ENCODE measurements at regions not wholly inside any gene's neighbourhood (a gene's known extent, or its start where the extent isn't known, plus 50 kb on each side); places are given as distances from the start of the nearest gene placed in this dataset.

- TF ChIP-seq YY1 (IDR thresholded peaks at IDR 0.05; ENCODE audit: insufficient read depth, insufficient read length): no peak
- TF ChIP-seq SUZ12 (IDR thresholded peaks at IDR 0.05; ENCODE audit: extremely low read depth, insufficient read depth, insufficient read length): no peak
- no peak for TF ChIP-seq ZNF274 (IDR thresholded peaks at IDR 0.05; ENCODE audit: low read depth, low read length)
- no peak for DNase-seq (ENCODE audit: low read depth, low spot score)
Observed at GRCh38 chr6:103893141-103893581, 966.6 kb downstream of the HACE1 start.

GRCh38 chr6:103886951-103887350 lies 972.8 kb downstream of the HACE1 start:
- H3K27me3 ChIP-seq (ENCODE audit: insufficient read depth, insufficient read length): no peaks in the 10 kb centered on the region
- no peak for DNase-seq (ENCODE audit: low read depth, low spot score)
- no peak overlapping the region for H3K9ac ChIP-seq (ENCODE audit: insufficient read length, low read depth)
- H3K9me3 ChIP-seq (ENCODE audit: insufficient read depth, low read length): no peaks in the 10 kb centered on the region
- TF ChIP-seq ZNF274 (IDR thresholded peaks at IDR 0.05; ENCODE audit: low read depth, low read length) (no peak), YY1 (IDR thresholded peaks at IDR 0.05; ENCODE audit: insufficient read depth, insufficient read length) (no peak), SUZ12 (IDR thresholded peaks at IDR 0.05; ENCODE audit: extremely low read depth, insufficient read depth, insufficient read length) (no peak)
- H3K36me3 ChIP-seq (ENCODE audit: insufficient read depth, insufficient read length, low read length): no peaks in the 10 kb centered on the region
- no peak overlapping the region for H3K4me3 ChIP-seq (ENCODE audit: insufficient read length, low read depth)
- H3K4me1 ChIP-seq (ENCODE audit: insufficient read depth, insufficient read length): no peaks in the 10 kb centered on the region

More at GRCh38 chr6:103893141-103893581, 966.6 kb downstream of the HACE1 start:
- Histone ChIP-seq H3K4me1 (ENCODE audit: insufficient read depth, insufficient read length) (no peaks in the 10 kb centered on the region), H3K27me3 (ENCODE audit: insufficient read depth, insufficient read length) (no peaks in the 10 kb centered on the region), H3K9me3 (ENCODE audit: insufficient read depth, low read length) (no peaks in the 10 kb centered on the region), H3K4me3 (ENCODE audit: insufficient read length, low read depth) (no peak overlapping the region), H3K36me3 (ENCODE audit: insufficient read depth, insufficient read length, low read length) (no peaks in the 10 kb centered on the region), H3K9ac (ENCODE audit: insufficient read length, low read depth) (no peak overlapping the region)

- H3K9me3 ChIP-seq (ENCODE audit: insufficient read depth, low read length): no peaks in the 10 kb centered on the region
- no peak for TF ChIP-seq SUZ12 (IDR thresholded peaks at IDR 0.05; ENCODE audit: extremely low read depth, insufficient read depth, insufficient read length)
- TF ChIP-seq ZNF274 (IDR thresholded peaks at IDR 0.05; ENCODE audit: low read depth, low read length): no peak
- TF ChIP-seq YY1 (IDR thresholded peaks at IDR 0.05; ENCODE audit: insufficient read depth, insufficient read length): no peak
- no peaks in the 10 kb centered on the region for H3K4me1 ChIP-seq (ENCODE audit: insufficient read depth, insufficient read length)
- no peak for DNase-seq (ENCODE audit: low read depth, low spot score)
- H3K36me3 ChIP-seq (ENCODE audit: insufficient read depth, insufficient read length, low read length): no peaks in the 10 kb centered on the region
- H3K4me3 ChIP-seq (ENCODE audit: insufficient read length, low read depth): no peak overlapping the region
- no peak overlapping the region for H3K9ac ChIP-seq (ENCODE audit: insufficient read length, low read depth)
- no peaks in the 10 kb centered on the region for H3K27me3 ChIP-seq (ENCODE audit: insufficient read depth, insufficient read length)
Observed at GRCh38 chr6:103885446-103885845, 974.3 kb downstream of the HACE1 start.

GRCh38 chr6:103879800-103880199 lies 979.9 kb downstream of the HACE1 start:
- DNase-seq (ENCODE audit: low read depth, low spot score): no peak
- Histone ChIP-seq H3K27me3 (ENCODE audit: insufficient read depth, insufficient read length) (no peaks in the 10 kb centered on the region), H3K36me3 (ENCODE audit: insufficient read depth, insufficient read length, low read length) (no peaks in the 10 kb centered on the region), H3K4me3 (ENCODE audit: insufficient read length, low read depth) (no peak overlapping the region), H3K4me1 (ENCODE audit: insufficient read depth, insufficient read length) (no peaks in the 10 kb centered on the region), H3K9me3 (ENCODE audit: insufficient read depth, low read length) (peaks cover 10% of the 10 kb centered on the region), H3K9ac (ENCODE audit: insufficient read length, low read depth) (no peak overlapping the region)
- TF ChIP-seq ZNF274 (IDR thresholded peaks at IDR 0.05; ENCODE audit: low read depth, low read length) (no peak), SUZ12 (IDR thresholded peaks at IDR 0.05; ENCODE audit: extremely low read depth, insufficient read depth, insufficient read length) (no peak), YY1 (IDR thresholded peaks at IDR 0.05; ENCODE audit: insufficient read depth, insufficient read length) (no peak)

GRCh38 chr6:103875221-103875620 lies 984.5 kb downstream of the HACE1 start:
- Histone ChIP-seq H3K4me1 (ENCODE audit: insufficient read depth, insufficient read length) (no peaks in the 10 kb centered on the region), H3K36me3 (ENCODE audit: insufficient read depth, insufficient read length, low read length) (no peaks in the 10 kb centered on the region), H3K9me3 (ENCODE audit: insufficient read depth, low read length) (peaks cover 8% of the 10 kb centered on the region), H3K4me3 (ENCODE audit: insufficient read length, low read depth) (no peak overlapping the region), H3K27me3 (ENCODE audit: insufficient read depth, insufficient read length) (no peaks in the 10 kb centered on the region), H3K9ac (ENCODE audit: insufficient read length, low read depth) (no peak overlapping the region)
- TF ChIP-seq SUZ12 (IDR thresholded peaks at IDR 0.05; ENCODE audit: extremely low read depth, insufficient read depth, insufficient read length): no peak
- no peak for TF ChIP-seq ZNF274 (IDR thresholded peaks at IDR 0.05; ENCODE audit: low read depth, low read length)
- no peak for TF ChIP-seq YY1 (IDR thresholded peaks at IDR 0.05; ENCODE audit: insufficient read depth, insufficient read length)
- no peak for DNase-seq (ENCODE audit: low read depth, low spot score)

GRCh38 chr6:103874575-103874974 lies 985.1 kb downstream of the HACE1 start:
- no peaks in the 10 kb centered on the region for H3K27me3 ChIP-seq (ENCODE audit: insufficient read depth, insufficient read length)
- no peaks in the 10 kb centered on the region for H3K36me3 ChIP-seq (ENCODE audit: insufficient read depth, insufficient read length, low read length)
- no peaks in the 10 kb centered on the region for H3K4me1 ChIP-seq (ENCODE audit: insufficient read depth, insufficient read length)
- H3K9me3 ChIP-seq (ENCODE audit: insufficient read depth, low read length): 0 out of 2 replicates have a peak, but pooled peaks cover 2% of the 10 kb centered on the region
- TF ChIP-seq YY1 (IDR thresholded peaks at IDR 0.05; ENCODE audit: insufficient read depth, insufficient read length): no peak
- TF ChIP-seq SUZ12 (IDR thresholded peaks at IDR 0.05; ENCODE audit: extremely low read depth, insufficient read depth, insufficient read length): no peak
- H3K9ac ChIP-seq (ENCODE audit: insufficient read length, low read depth): no peak overlapping the region
- no peak overlapping the region for H3K4me3 ChIP-seq (ENCODE audit: insufficient read length, low read depth)
- DNase-seq (ENCODE audit: low read depth, low spot score): no peak

GRCh38 chr6:103872678-103873077 lies 987.0 kb downstream of the HACE1 start:
- no peaks in the 10 kb centered on the region for H3K4me1 ChIP-seq (ENCODE audit: insufficient read depth, insufficient read length)
- no peak for TF ChIP-seq YY1 (IDR thresholded peaks at IDR 0.05; ENCODE audit: insufficient read depth, insufficient read length)
- TF ChIP-seq SUZ12 (IDR thresholded peaks at IDR 0.05; ENCODE audit: extremely low read depth, insufficient read depth, insufficient read length): no peak
- no peak for TF ChIP-seq ZNF274 (IDR thresholded peaks at IDR 0.05; ENCODE audit: low read depth, low read length)
- no peaks in the 10 kb centered on the region for H3K27me3 ChIP-seq (ENCODE audit: insufficient read depth, insufficient read length)
- no peak overlapping the region for H3K9ac ChIP-seq (ENCODE audit: insufficient read length, low read depth)
- no peak overlapping the region for H3K4me3 ChIP-seq (ENCODE audit: insufficient read length, low read depth)
- no peaks in the 10 kb centered on the region for H3K9me3 ChIP-seq (ENCODE audit: insufficient read depth, low read length)
- peak; percentile 43 for DNase-seq (ENCODE audit: low read depth, low spot score)
- no peaks in the 10 kb centered on the region for H3K36me3 ChIP-seq (ENCODE audit: insufficient read depth, insufficient read length, low read length)
